ENCODE measurements at regions not wholly inside any gene's neighbourhood (a gene's known extent, or its start where the extent isn't known, plus 50 kb on each side); places are given as distances from the start of the nearest gene placed in this dataset.

GRCh38 chrX:69298466-69299140, 133.3 kb upstream of the PJA1 start:
- no CpG with 5 or more reads among the region's 5 CpGs for WGBS (ENCODE audit: extremely low coverage, insufficient read length, low lambda C conversion rate)
- Mint-ChIP-seq H3K27ac (no peak overlapping the region), H3K36me3 (ENCODE audit: insufficient read depth in 1 of 3, low read depth in 3 of 3) (no peaks in the 10 kb centered on the region; a peak in 2 of 7 replicates), H3K9me3 (peaks cover 75 to 84% of the 10 kb centered on the region in 2 experiments), H3K4me1 (peaks cover 0 to 7% of the 10 kb centered on the region in 2 experiments; a peak in 1 of 4 replicates), H3K4me3 (no peak overlapping the region), H3K27me3 (ENCODE audit: low read depth) (peaks cover 52% of the 10 kb centered on the region)
- Histone ChIP-seq H4K5ac (ENCODE audit: insufficient read length, low read depth, low read length) (no peak overlapping the region), H3K4ac (ENCODE audit: low read depth, low read length) (no peak overlapping the region), H4K91ac (ENCODE audit: insufficient read length, low read depth, low read length) (no peak overlapping the region), H3K9ac (ENCODE audit: extremely low read depth, insufficient read length, low read length) (no peak overlapping the region), H2BK15ac (ENCODE audit: low read depth, low read length) (no peak overlapping the region), H3K27ac (ENCODE audit: insufficient read length, low read depth, low read length) (no peak overlapping the region), H3K4me1 (ENCODE audit: insufficient read depth, low read length) (no peaks in the 10 kb centered on the region), H3K18ac (ENCODE audit: insufficient read length, low read depth, low read length) (no peak overlapping the region), H3K9me3 (ENCODE audit: control insufficient read depth, low read depth, low read length) (no peaks in the 10 kb centered on the region), H3K79me2 (ENCODE audit: insufficient read depth, low read length) (no peaks in the 10 kb centered on the region), H3K79me1 (ENCODE audit: insufficient read depth, low read depth, low read length, poor library complexity, severe bottlenecking) (no peaks in the 10 kb centered on the region), H3T11ph (ENCODE audit: low read length) (no peak overlapping the region), H3K23ac (ENCODE audit: insufficient read length, low read depth, low read length) (no peak overlapping the region), H3K27me3 (ENCODE audit: insufficient read depth, low read length) (no peaks in the 10 kb centered on the region), H3K14ac (ENCODE audit: insufficient read depth, low read length) (no peak overlapping the region; the same call in 1 of the 2 replicates), H2BK20ac (ENCODE audit: low read depth, low read length, poor library complexity, severe bottlenecking) (no peak overlapping the region), H4K20me1 (ENCODE audit: control insufficient read depth, insufficient read depth, insufficient read length) (no peaks in the 10 kb centered on the region), H3K23me2 (ENCODE audit: insufficient read length, low read depth, low read length, poor library complexity, severe bottlenecking) (no peaks in the 10 kb centered on the region), H2AFZ (ENCODE audit: low read length) (no peak overlapping the region), H4K8ac (replicated peaks; ENCODE audit: insufficient read length, low read depth, low read length) (no peak overlapping the region), H2BK120ac (ENCODE audit: low read depth, low read length, poor library complexity, severe bottlenecking) (no peak overlapping the region), H2AK5ac (ENCODE audit: insufficient read length, low read length) (no peak overlapping the region), H3K56ac (ENCODE audit: insufficient read length, low read depth, low read length) (no peak overlapping the region), H2BK5ac (ENCODE audit: insufficient read length, low read length) (no peak overlapping the region), H2BK12ac (ENCODE audit: insufficient read length, low read depth, low read length) (no peak overlapping the region), H3K4me2 (ENCODE audit: insufficient read depth, insufficient read length, low read length) (no peak overlapping the region)
- DNase-seq: no peak
- no peak for TF ChIP-seq CTCF (conservative IDR thresholded peaks at IDR 0.05)
